Smooth muscle cell (in vitro differentiated cells): ENCODE measurements at regions not wholly inside any gene's neighbourhood (a gene's known extent, or its start where the extent isn't known, plus 50 kb on each side); places are given as distances from the start of the nearest gene placed in this dataset.
"Not testable (repeated sequence)": the region's sequence is repeated elsewhere in the genome, so short reads cannot be mapped to it uniquely, and the experiment has no call there.

Source experiments
- DNase-seq: peaks from one replicate; lab custom pipeline; 2025; ENCODE audit not compliant: unreplicated experiment; lab: John Stamatoyannopoulos, UW
- H2AFZ ChIP-seq: fragments of 200-600 bp; sonication (generic); 2 replicates; pipeline ENCODE4 v1.6.0; 2016; ENCODE audit warnings: antibody characterized with exemption, low read depth, mild to moderate bottlenecking
- H3F3A ChIP-seq: fragments of 200-600 bp; sonication (generic); 2 replicates; pipeline ENCODE4 v1.6.0; 2017; ENCODE audit warnings: antibody characterized with exemption, low read depth
- H3K27ac ChIP-seq: fragments of 200-600 bp; sonication (generic); 2 replicates; pipeline ENCODE4 v1.5.1; 2016; ENCODE audit warnings: low read depth, mild to moderate bottlenecking
- H3K27me3 ChIP-seq: fragments of 200-600 bp; sonication (generic); 2 replicates; pipeline ENCODE4 v1.6.1; 2016; ENCODE audit warnings: low read depth, mild to moderate bottlenecking
- H3K36me3 ChIP-seq: fragments of 200-600 bp; sonication (generic); 2 replicates; pipeline ENCODE4 v1.5.1; 2016; ENCODE audit warnings: low read depth
- H3K4me1 ChIP-seq: fragments of 200-600 bp; sonication (generic); 2 replicates; pipeline ENCODE4 v1.5.1; 2016; ENCODE audit warnings: low read depth
- H3K4me2 ChIP-seq: fragments of 200-600 bp; sonication (generic); 2 replicates; pipeline ENCODE4 v1.6.0; 2016; ENCODE audit warnings: mild to moderate bottlenecking
- H3K4me3 ChIP-seq: fragments of 200-600 bp; sonication (generic); 2 replicates; pipeline ENCODE4 v1.5.1; 2016; ENCODE audit warnings: mild to moderate bottlenecking
- H3K79me2 ChIP-seq: fragments of 200-600 bp; sonication (generic); 2 replicates; pipeline ENCODE4 v1.6.0; 2016; ENCODE audit warnings: low read depth, mild to moderate bottlenecking
- H3K9ac ChIP-seq: fragments of 200-600 bp; sonication (generic); 2 replicates; pipeline ENCODE4 v1.6.0; 2016; ENCODE audit warnings: low read depth
- H3K9me3 ChIP-seq: fragments of 200-600 bp; sonication (generic); replicated peaks from 2 replicates; pipeline ENCODE4 v1.5.1; 2016; ENCODE audit warnings: low read depth
- H4K20me1 ChIP-seq: fragments of 200-600 bp; sonication (generic); 2 replicates; pipeline ENCODE4 v1.6.0; 2016; ENCODE audit warnings: low read depth
- WGBS: methylation state at CpG from one replicate; pipeline ENCODE4 v1.1.7; 2016; ENCODE audit warnings: low lambda C conversion rate; 5-methylcytosine and 5-hydroxymethylcytosine counted together
- TF ChIP-seq, protein P1 (sequence below): fragments of 200-600 bp; sonication (generic); IDR thresholded peaks from 2 replicates; pipeline ENCODE4 v1.5.1; 2017; ENCODE audit warnings: borderline replicate concordance, mild to moderate bottlenecking, antibody characterized with exemption; ENCODE audit not compliant: insufficient read depth, poor library complexity, severe bottlenecking

GRCh38 chr4:73329300-73329699 is 70.7 kb upstream of the ANKRD17 start:
- Histone ChIP-seq H3K27me3 (no peaks in the 10 kb centered on the region), H3K4me2 (no peak overlapping the region), H3K79me2 (no peaks in the 10 kb centered on the region), H3K4me3 (no peak overlapping the region), H2AFZ (no peak overlapping the region), H3F3A (no peaks in the 10 kb centered on the region), H3K9me3 (no peaks in the 10 kb centered on the region), H3K9ac (no peak overlapping the region), H3K4me1 (no peaks in the 10 kb centered on the region), H3K27ac (no peak overlapping the region), H3K36me3 (no peaks in the 10 kb centered on the region), H4K20me1 (no peaks in the 10 kb centered on the region)
- WGBS: 92% methylated on average over 4 of the region's 4 CpGs
- TF ChIP-seq, protein P1, sequence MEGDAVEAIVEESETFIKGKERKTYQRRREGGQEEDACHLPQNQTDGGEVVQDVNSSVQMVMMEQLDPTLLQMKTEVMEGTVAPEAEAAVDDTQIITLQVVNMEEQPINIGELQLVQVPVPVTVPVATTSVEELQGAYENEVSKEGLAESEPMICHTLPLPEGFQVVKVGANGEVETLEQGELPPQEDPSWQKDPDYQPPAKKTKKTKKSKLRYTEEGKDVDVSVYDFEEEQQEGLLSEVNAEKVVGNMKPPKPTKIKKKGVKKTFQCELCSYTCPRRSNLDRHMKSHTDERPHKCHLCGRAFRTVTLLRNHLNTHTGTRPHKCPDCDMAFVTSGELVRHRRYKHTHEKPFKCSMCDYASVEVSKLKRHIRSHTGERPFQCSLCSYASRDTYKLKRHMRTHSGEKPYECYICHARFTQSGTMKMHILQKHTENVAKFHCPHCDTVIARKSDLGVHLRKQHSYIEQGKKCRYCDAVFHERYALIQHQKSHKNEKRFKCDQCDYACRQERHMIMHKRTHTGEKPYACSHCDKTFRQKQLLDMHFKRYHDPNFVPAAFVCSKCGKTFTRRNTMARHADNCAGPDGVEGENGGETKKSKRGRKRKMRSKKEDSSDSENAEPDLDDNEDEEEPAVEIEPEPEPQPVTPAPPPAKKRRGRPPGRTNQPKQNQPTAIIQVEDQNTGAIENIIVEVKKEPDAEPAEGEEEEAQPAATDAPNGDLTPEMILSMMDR: no peak
- no peak for DNase-seq

DNA sequence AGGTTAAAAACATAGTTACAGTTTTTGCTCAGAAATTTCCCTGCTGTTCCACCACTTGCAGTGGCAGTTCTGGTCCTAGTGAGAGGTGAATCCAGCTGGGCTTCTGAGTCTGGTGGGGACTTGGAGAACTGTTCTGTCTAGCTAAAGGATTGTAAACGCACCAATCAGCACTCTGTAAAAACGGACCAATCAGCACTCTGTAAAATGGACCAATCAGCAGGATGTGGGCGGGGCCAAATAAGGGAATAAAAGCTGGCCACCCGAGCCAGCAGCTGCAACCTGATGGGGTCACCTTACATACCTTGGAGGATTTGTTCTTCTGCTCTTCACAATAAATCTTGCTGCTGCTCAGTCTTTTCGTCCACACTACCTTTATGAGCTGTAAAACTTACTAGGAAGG is 67.2 kb upstream of the ANKRD17 start:
- not testable (repeated sequence) for H3K9me3 ChIP-seq, H3K36me3 ChIP-seq, H3K27me3 ChIP-seq, H2AFZ ChIP-seq, H3K9ac ChIP-seq, H3K4me2 ChIP-seq, H3K27ac ChIP-seq, H3K4me1 ChIP-seq, H3K79me2 ChIP-seq, H4K20me1 ChIP-seq, H3K4me3 ChIP-seq, DNase-seq, H3F3A ChIP-seq
- 95% methylated on average over 5 of the region's 5 CpGs for WGBS

- TF ChIP-seq, protein P1: no peak
- no peak for DNase-seq
- no peaks in the 10 kb centered on the region for H4K20me1 ChIP-seq
- no peaks in the 10 kb centered on the region for H3K79me2 ChIP-seq
- H3K4me1 ChIP-seq: no peaks in the 10 kb centered on the region
- H2AFZ ChIP-seq: no peak overlapping the region
- no peak overlapping the region for H3K9ac ChIP-seq
- H3K27ac ChIP-seq: no peak overlapping the region
- H3K4me2 ChIP-seq: no peak overlapping the region
- H3K9me3 ChIP-seq: no peaks in the 10 kb centered on the region
- no peaks in the 10 kb centered on the region for H3F3A ChIP-seq
- H3K36me3 ChIP-seq: no peaks in the 10 kb centered on the region
- WGBS: 100% methylated on average over 1 of the region's 1 CpG
- H3K4me3 ChIP-seq: no peak overlapping the region
- no peaks in the 10 kb centered on the region for H3K27me3 ChIP-seq
Observed at GRCh38 chr4:73317092-73317491, 58.5 kb upstream of the ANKRD17 start.

DNA sequence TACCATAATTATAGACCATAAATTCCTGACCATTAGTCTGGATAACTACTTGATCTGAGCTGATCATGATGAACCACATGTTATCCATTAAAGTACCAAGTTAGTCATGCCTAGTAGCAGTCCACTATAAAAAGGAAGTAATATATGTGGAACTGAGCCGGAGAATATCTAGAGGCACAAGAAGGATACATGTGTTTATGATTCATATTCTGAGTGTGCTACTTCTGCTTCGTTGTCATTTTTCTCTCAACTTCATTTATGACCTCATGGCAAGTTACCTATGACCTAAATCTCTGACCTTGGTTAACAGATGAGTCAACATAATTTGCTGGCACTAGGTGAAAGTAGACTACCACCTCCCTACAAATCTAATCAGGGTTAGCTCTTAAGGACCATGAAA is 56.5 kb upstream of the ANKRD17 start:
- H3K36me3 ChIP-seq: no peaks in the 10 kb centered on the region
- no peaks in the 10 kb centered on the region for H3F3A ChIP-seq
- H3K9me3 ChIP-seq: no peaks in the 10 kb centered on the region
- no peak overlapping the region for H3K4me2 ChIP-seq
- TF ChIP-seq, protein P1: no peak
- 79% methylated on average over 2 of the region's 2 CpGs for WGBS
- no peak overlapping the region for H3K4me3 ChIP-seq
- no peak overlapping the region for H3K9ac ChIP-seq
- DNase-seq: no peak
- no peaks in the 10 kb centered on the region for H3K27me3 ChIP-seq
- no peaks in the 10 kb centered on the region for H3K4me1 ChIP-seq
- no peaks in the 10 kb centered on the region for H3K79me2 ChIP-seq
- H3K27ac ChIP-seq: no peak overlapping the region
- no peak overlapping the region for H2AFZ ChIP-seq
- H4K20me1 ChIP-seq: no peaks in the 10 kb centered on the region
